Endothelial cell of umbilical vein (primary cell): ENCODE measurements at regions not wholly inside any gene's neighbourhood (a gene's known extent, or its start where the extent isn't known, plus 50 kb on each side); places are given as distances from the start of the nearest gene placed in this dataset.

ENCODE experiments used
- BruUV-seq: library from RNA; stranded (reverse); fragments of 400-500 nt; replicated peaks from 2 replicates; lab custom pipeline; 2021; lab: Mats Ljungman, UMichigan
- CTCF ChIA-PET: fragments of 300-600, 350-600 bp; sonication (Branson Sonifier 250); formaldehyde crosslinking; loops from one replicate; lab custom pipeline; 2021; ENCODE audit warnings: antibody characterized with exemption, inconsistent platforms; lab: Charles Lee
- POLR2A ChIA-PET: fragments of 300-600, 350-600 bp; sonication (Branson Sonifier 250); formaldehyde crosslinking; loops from one replicate; lab custom pipeline; 2021; ENCODE audit warnings: antibody characterized with exemption, inconsistent platforms; lab: Charles Lee
- DNase-seq: peaks from one replicate; pipeline ENCODE4 v3.0.0-alpha.2; 2011; ENCODE audit warnings: low read depth, low spot score
- FAIRE-seq: peaks from 2 replicates; lab custom pipeline; 2011; peaks lifted over from hg19 to GRCh38; lab: Jason Lieb, UNC
- H2AFZ ChIP-seq: 2 replicates; pipeline ENCODE4 v1.6.0; 2012; ENCODE audit warnings: low read depth, low read length, control low read depth, inconsistent platforms
- H3K27ac ChIP-seq: 2 replicates; pipeline ENCODE4 v1.5.1; 2011; ENCODE audit warnings: low read depth, mild to moderate bottlenecking, control low read depth, low read length, moderate library complexity; ENCODE audit not compliant: insufficient read depth
- H3K27me3 ChIP-seq, 2 experiments: 2 replicates each; pipeline versions ENCODE4 v1.6.0 to v1.6.1; 2011; ENCODE audit warnings: low read length in 2 of 2, mixed read lengths in 1 of 2; ENCODE audit not compliant: control insufficient read depth in 2 of 2, insufficient read depth in 2 of 2
- H3K36me3 ChIP-seq, 2 experiments: 2 replicates in 1 of 2; 3 replicates in 1 of 2; pipeline ENCODE4 v1.5.1; 2011; ENCODE audit warnings: low read length in 2 of 2, mild to moderate bottlenecking in 1 of 2, moderate library complexity in 1 of 2; ENCODE audit not compliant: control insufficient read depth in 2 of 2, insufficient read depth in 2 of 2; ENCODE audit errors: extremely low read depth in 1 of 2
- H3K4me1 ChIP-seq: 3 replicates; pipeline ENCODE4 v1.5.1; 2011; ENCODE audit warnings: mild to moderate bottlenecking, low read length; ENCODE audit not compliant: control insufficient read depth, insufficient read depth; ENCODE audit errors: extremely low read depth
- H3K4me2 ChIP-seq: 2 replicates; pipeline ENCODE4 v1.6.1; 2011; ENCODE audit warnings: low read length, control low read depth, mixed read lengths; ENCODE audit not compliant: insufficient read depth
- H3K4me3 ChIP-seq, 3 experiments: fragments of 200-600 bp in 1 of 3; sonication (generic), shearing (Covaris generic) in 1 of 3; replicated peaks in 1 of 3; 2 replicates each; pipeline ENCODE4 v1.5.1; 2011 to 2016; ENCODE audit warnings: control low read depth in 3 of 3, low read length in 3 of 3, mild to moderate bottlenecking in 2 of 3, inconsistent platforms in 1 of 3, low read depth in 1 of 3, moderate library complexity in 1 of 3; ENCODE audit not compliant: insufficient read depth in 1 of 3
- H3K79me2 ChIP-seq: 2 replicates; pipeline ENCODE4 v1.6.0; 2012; ENCODE audit warnings: low read length, inconsistent platforms; ENCODE audit not compliant: control insufficient read depth, insufficient read depth
- H3K9ac ChIP-seq: replicated peaks from 2 replicates; pipeline ENCODE3; 2011; ENCODE audit warnings: low read length, control low read depth; ENCODE audit not compliant: insufficient read depth; ENCODE audit errors: extremely low read depth
- H3K9me1 ChIP-seq: replicated peaks from 3 replicates; pipeline ENCODE4 v1.6.0; 2011; ENCODE audit warnings: mild to moderate bottlenecking, low read length; ENCODE audit not compliant: control insufficient read depth, insufficient read depth; ENCODE audit errors: extremely low read depth
- H3K9me3 ChIP-seq: replicated peaks from 2 replicates; pipeline ENCODE4 v1.5.1; 2012; ENCODE audit warnings: low read length, inconsistent platforms; ENCODE audit not compliant: control insufficient read depth, insufficient read depth
- H4K20me1 ChIP-seq: replicated peaks from 2 replicates; pipeline ENCODE3; 2011; ENCODE audit warnings: mild to moderate bottlenecking, low read length; ENCODE audit not compliant: control insufficient read depth, insufficient read depth; ENCODE audit errors: extremely low read depth
- CTCF ChIP-seq, 2 donors: IDR thresholded peaks; 1 replicate in 1 of 2; 2 replicates in 1 of 2; pipeline ENCODE4 v1.5.1; 2011; ENCODE audit warnings: low read length in 2 of 2, mild to moderate bottlenecking in 2 of 2, moderate library complexity in 2 of 2, control low read depth in 1 of 2, inconsistent platforms in 1 of 2, low read depth in 1 of 2; ENCODE audit not compliant: insufficient read depth in 1 of 2; ENCODE audit errors: extremely low read depth in 1 of 2
- EZH2 ChIP-seq: IDR thresholded peaks from 2 replicates; pipeline ENCODE4 v1.6.1; 2012; ENCODE audit warnings: borderline replicate concordance, low read depth, mild to moderate bottlenecking, moderate library complexity, low read length, inconsistent platforms; ENCODE audit not compliant: severe bottlenecking
- FOS ChIP-seq: IDR thresholded peaks from 2 replicates; pipeline ENCODE4 v1.6.1; 2011; ENCODE audit warnings: mild to moderate bottlenecking, low read length, moderate library complexity, borderline replicate concordance; ENCODE audit not compliant: insufficient read depth
- GATA2 ChIP-seq: IDR thresholded peaks from 2 replicates; pipeline ENCODE4 v1.7.0; 2011; ENCODE audit warnings: low read depth, mild to moderate bottlenecking, moderate library complexity, mixed read lengths, low read length; ENCODE audit not compliant: insufficient read length, insufficient read depth
- JUN ChIP-seq: IDR thresholded peaks from 2 replicates; pipeline ENCODE4 v1.6.1; 2011; ENCODE audit warnings: borderline replicate concordance, low read depth; ENCODE audit not compliant: insufficient read length, insufficient read depth
- MAX ChIP-seq: IDR thresholded peaks from 2 replicates; pipeline ENCODE4 v1.6.1; 2011; ENCODE audit not compliant: insufficient read depth, insufficient read length
- MYC ChIP-seq: IDR thresholded peaks from one replicate; pipeline ENCODE4 v1.6.1; 2011; ENCODE audit warnings: mild to moderate bottlenecking, low read depth, low read length
- POLR2A ChIP-seq: IDR thresholded peaks from 2 replicates; pipeline ENCODE4 v1.6.1; 2012; ENCODE audit warnings: low read depth, mild to moderate bottlenecking, control low read depth, low read length
- POLR2AphosphoS5 ChIP-seq: IDR thresholded peaks from 2 replicates; pipeline ENCODE4 v1.6.1; 2012; ENCODE audit warnings: low read depth, mild to moderate bottlenecking, control low read depth, low read length, moderate library complexity; ENCODE audit not compliant: insufficient read depth
- dilution Hi-C: fragments of 300-500 bp; cut with MboI; formaldehyde crosslinking; loops from one replicate; pipeline ENCODE4 v1.15.0; 2019; ENCODE audit warnings: low sequenced_read_pairs; ENCODE audit not compliant: extremely low pct_ligation_motif_present
- intact Hi-C: fragments of 100-400 bp; cut with micrococcal nuclease; formaldehyde crosslinking; loops from one replicate; pipeline ENCODE4 v1.10.0; 2022

GRCh38 chr16:60059141-60059540 is 1325.0 kb upstream of the GOT2 start:
- H3K4me3 ChIP-seq, result no peak overlapping the region
- H3K9me1 ChIP-seq, result no peaks in the 10 kb centered on the region
- no TSS peak for BruUV-seq
- DNase-seq, result no peak
- no peak for TF ChIP-seq JUN
- H3K79me2 ChIP-seq, result no peaks in the 10 kb centered on the region
- peaks cover 0 to 2% of the 10 kb centered on the region in 2 experiments for H3K27me3 ChIP-seq
- no peaks in the 10 kb centered on the region for H3K9me3 ChIP-seq
- no peak overlapping the region for H2AFZ ChIP-seq
- ChIA-PET CTCF (no interaction called here), POLR2A (no interaction called here)
- dilution Hi-C loops (no loop called here), intact Hi-C loops (no loop called here)
- no peak for FAIRE-seq
- no peak overlapping the region for H3K27ac ChIP-seq
- H3K4me2 ChIP-seq, result no peak overlapping the region
- peaks cover 4% of the 10 kb centered on the region for H3K4me1 ChIP-seq
- H3K36me3 ChIP-seq, result no peaks in the 10 kb centered on the region
- no peaks in the 10 kb centered on the region for H4K20me1 ChIP-seq
- H3K9ac ChIP-seq, result no peak overlapping the region

- Histone ChIP-seq H3K79me2 (no peaks in the 10 kb centered on the region), H3K27me3 (no peaks in the 10 kb centered on the region), H3K4me3 (no peak overlapping the region), H3K9ac (no peak overlapping the region), H3K9me3 (no peaks in the 10 kb centered on the region), H2AFZ (no peak overlapping the region), H3K4me1 (peaks cover 7% of the 10 kb centered on the region), H3K27ac (no peak overlapping the region), H3K36me3 (no peaks in the 10 kb centered on the region), H4K20me1 (no peaks in the 10 kb centered on the region), H3K9me1 (no peaks in the 10 kb centered on the region), H3K4me2 (peak overlapping the region; percentile 31)
- DNase-seq (no peak), FAIRE-seq (no peak)
- dilution Hi-C loops, result no loop called here
- BruUV-seq, result no TSS peak
- TF ChIP-seq EZH2, result no peak
- no peak for TF ChIP-seq MAX
- TF ChIP-seq CTCF (IDR thresholded peaks at IDR 0.05; ENCODE audit: extremely low read depth in 1 of 2, insufficient read depth in 1 of 2, low read depth in 1 of 2, low read length in 2 of 2), result no peak
- TF ChIP-seq JUN, result no peak
- no peak for TF ChIP-seq POLR2AphosphoS5
- TF ChIP-seq FOS, result peak; percentile 13
- TF ChIP-seq MYC, result no peak
- peak; percentile 78 for TF ChIP-seq GATA2
- TF ChIP-seq POLR2A, result no peak
- ChIA-PET POLR2A (no interaction called here), CTCF (interaction anchor here (0.6 to 1.1 kb wide), 4 partner anchors 10 to 130 kb away, joined by 3 to 5 read pairs (median 3); no protein-coding TSS in a partner anchor)
- intact Hi-C loops, result no loop called here
Observed at GRCh38 chr16:60041671-60042070, 1307.6 kb upstream of the GOT2 start.
